Ovary (tissue), 7 donors: ENCODE measurements at regions not wholly inside any gene's neighbourhood (a gene's known extent, or its start where the extent isn't known, plus 50 kb on each side); places are given as distances from the start of the nearest gene placed in this dataset.
A peak's percentile ranks its signal among the peaks of the same experiment; 100 is the strongest.

Source experiments
- DNase-seq, 5 donors: peaks; one replicate each; pipeline ENCODE4 v3.0.0-alpha.2; 2019 to 2020
- H3K27ac ChIP-seq, 2 donors: fragments of 200-600 bp; one replicate each; pipeline versions ENCODE4 v1.5.1 to v1.8.0; 2019 to 2022
- H3K27me3 ChIP-seq: fragments of 200-600 bp; one replicate; pipeline ENCODE4 v1.8.0; 2022
- H3K36me3 ChIP-seq: fragments of 200-600 bp; sonication (generic); one replicate; pipeline ENCODE4 v1.5.1; 2019
- H3K4me1 ChIP-seq: one replicate; pipeline ENCODE4 v1.8.1; 2013; ENCODE audit warnings: mild to moderate bottlenecking, moderate library complexity; ENCODE audit not compliant: insufficient read depth
- H3K4me3 ChIP-seq: fragments of 200-600 bp; sonication (generic); one replicate; pipeline ENCODE4 v1.5.1; 2017
- H3K9me3 ChIP-seq, 2 donors: fragments of 200-600 bp in 1 of 2; sonication (generic) in 1 of 2; one replicate each; pipeline versions ENCODE4 v1.5.1 to v1.8.1; 2013 to 2019; ENCODE audit warnings: mild to moderate bottlenecking in 1 of 2, moderate library complexity in 1 of 2
- EP300 ChIP-seq: sonication (generic); formaldehyde crosslinking; IDR thresholded peaks from one replicate; pipeline ENCODE4 v1.6.1; 2017; ENCODE audit warnings: antibody characterized with exemption
- POLR2A ChIP-seq: fragments of 450-650 bp; IDR thresholded peaks from one replicate; pipeline ENCODE4 v1.6.1; 2017; ENCODE audit warnings: antibody characterized with exemption, mild to moderate bottlenecking, moderate library complexity
- WGBS, 3 donors: extraction: QIAGEN DNeasy Blood & Tissue Kit in 1 of 3; methylation state at CpG; one replicate each; pipeline versions ENCODE4 v1.1.5 to v1.1.7; 2013 to 2017; 5-methylcytosine and 5-hydroxymethylcytosine counted together
- intact Hi-C, 4 donors: fragments of 100-400 bp; cut with DNase I; formaldehyde crosslinking; loops; one replicate each; pipeline versions ENCODE4 v1.11.0 to v1.15.1; 2022 to 2023
- TF ChIP-seq, protein P1 (sequence below), 3 donors: fragments of 450-650 bp in 2 of 3; fragments of 200-600 bp in 1 of 3; IDR thresholded peaks; one replicate each; pipeline versions ENCODE4 v1.5.1 to v1.8.0; 2016 to 2022; ENCODE audit warnings: antibody characterized with exemption in 3 of 3, mild to moderate bottlenecking in 1 of 3
- donor health status: DM: no; HTN: no; CAD: no; lungs with moderate emphysema.
- donor health status: DM: no; HTN: no; CAD: no.
- donor health status: Bipolar disorder and iron deficiency.
- donor health status: DM: no; HTN: no; CAD: no.
- donor health status: DM: yes; HTN: yes; CAD: no.

DNA sequence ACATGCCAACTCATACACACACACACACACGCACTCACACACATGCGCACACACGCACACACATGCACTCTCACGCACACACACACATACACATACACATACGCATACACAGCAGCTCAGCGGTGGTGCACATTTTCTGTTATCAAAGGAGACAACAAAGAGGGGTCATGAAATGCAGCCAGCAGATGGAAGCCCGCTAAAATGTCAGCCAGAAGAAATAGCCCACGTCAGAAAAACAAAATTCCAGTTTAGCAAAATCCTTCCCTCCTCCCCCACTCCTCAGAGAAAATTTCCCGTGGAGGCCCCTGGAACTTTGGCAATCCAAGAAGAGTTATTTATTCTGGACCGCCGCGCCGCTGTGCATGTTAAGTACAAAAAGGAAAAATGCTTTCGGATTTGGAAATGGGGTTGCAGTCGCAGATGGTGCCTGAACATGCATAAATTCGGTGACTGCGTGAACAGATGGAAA, 114.6 kb upstream of the VSTM2B start:
- no peak overlapping the region for H3K4me3 ChIP-seq
- peak; percentile 38 to 61 (median 54) for DNase-seq
- WGBS, 3 donors = 6 to 12% (median 9%) methylated on average over 17 of the region's 17 CpGs
- no peak for TF ChIP-seq POLR2A
- TF ChIP-seq, protein P1, sequence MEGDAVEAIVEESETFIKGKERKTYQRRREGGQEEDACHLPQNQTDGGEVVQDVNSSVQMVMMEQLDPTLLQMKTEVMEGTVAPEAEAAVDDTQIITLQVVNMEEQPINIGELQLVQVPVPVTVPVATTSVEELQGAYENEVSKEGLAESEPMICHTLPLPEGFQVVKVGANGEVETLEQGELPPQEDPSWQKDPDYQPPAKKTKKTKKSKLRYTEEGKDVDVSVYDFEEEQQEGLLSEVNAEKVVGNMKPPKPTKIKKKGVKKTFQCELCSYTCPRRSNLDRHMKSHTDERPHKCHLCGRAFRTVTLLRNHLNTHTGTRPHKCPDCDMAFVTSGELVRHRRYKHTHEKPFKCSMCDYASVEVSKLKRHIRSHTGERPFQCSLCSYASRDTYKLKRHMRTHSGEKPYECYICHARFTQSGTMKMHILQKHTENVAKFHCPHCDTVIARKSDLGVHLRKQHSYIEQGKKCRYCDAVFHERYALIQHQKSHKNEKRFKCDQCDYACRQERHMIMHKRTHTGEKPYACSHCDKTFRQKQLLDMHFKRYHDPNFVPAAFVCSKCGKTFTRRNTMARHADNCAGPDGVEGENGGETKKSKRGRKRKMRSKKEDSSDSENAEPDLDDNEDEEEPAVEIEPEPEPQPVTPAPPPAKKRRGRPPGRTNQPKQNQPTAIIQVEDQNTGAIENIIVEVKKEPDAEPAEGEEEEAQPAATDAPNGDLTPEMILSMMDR (IDR thresholded peaks at IDR 0.05) = no peak
- TF ChIP-seq EP300 = no peak
- no peaks in the 10 kb centered on the region for H3K27me3 ChIP-seq
- peak overlapping the region in 1 of 2 donors; percentile 56 for H3K27ac ChIP-seq
- H3K9me3 ChIP-seq = no peaks in the 10 kb centered on the region
- intact Hi-C loops = no loop called here
- H3K4me1 ChIP-seq = no peaks in the 10 kb centered on the region
- H3K36me3 ChIP-seq = no peaks in the 10 kb centered on the region

DNA sequence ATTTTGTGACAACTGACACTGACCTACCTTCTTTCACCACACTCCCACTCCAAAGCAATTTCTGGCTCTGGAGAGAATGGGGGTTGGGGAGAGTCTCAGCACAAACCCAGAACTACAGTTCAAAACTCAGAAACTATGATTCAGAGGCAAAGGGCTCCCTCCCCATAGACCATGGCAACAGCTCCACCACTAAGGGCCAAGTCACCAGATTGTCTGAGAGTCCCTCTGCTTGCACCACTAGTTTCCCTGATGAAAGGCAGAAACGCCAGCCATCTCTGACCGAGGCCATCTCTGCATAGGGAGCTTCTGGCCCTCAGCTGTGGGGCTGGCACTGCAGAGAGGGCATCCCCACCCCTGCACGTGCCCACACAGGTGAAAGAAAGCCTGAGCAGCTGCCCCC, 112.4 kb upstream of the VSTM2B start:
- Histone ChIP-seq H3K4me3 (no peak overlapping the region), H3K4me1 (no peaks in the 10 kb centered on the region)
- 74 to 88% (median 81%) methylated on average over 3 of the region's 3 CpGs for WGBS, 3 donors

GRCh38 chr19:29415507-29415906, 110.3 kb upstream of the VSTM2B start:
- H3K27me3 ChIP-seq = no peaks in the 10 kb centered on the region
- no peaks in the 10 kb centered on the region for H3K36me3 ChIP-seq
- TF ChIP-seq POLR2A (no peak), EP300 (no peak)
- TF ChIP-seq, protein P1 (IDR thresholded peaks at IDR 0.05) = no peak
- no peak overlapping the region for H3K4me3 ChIP-seq
- no peaks in the 10 kb centered on the region for H3K9me3 ChIP-seq
- H3K4me1 ChIP-seq = no peaks in the 10 kb centered on the region
- intact Hi-C loops = no loop called here
- H3K27ac ChIP-seq = no peak overlapping the region
- WGBS, 3 donors = 30 to 39% (median 37%) methylated on average over 5 of the region's 5 CpGs
- no peak for DNase-seq

More for the DNA sequence above, 112.4 kb upstream of the VSTM2B start:
- TF ChIP-seq EP300 = no peak
- TF ChIP-seq POLR2A = no peak
- TF ChIP-seq, protein P1 (IDR thresholded peaks at IDR 0.05) = no peak
- intact Hi-C loops = no loop called here
- DNase-seq = no peak
- H3K27me3 ChIP-seq = no peaks in the 10 kb centered on the region
- no peaks in the 10 kb centered on the region for H3K36me3 ChIP-seq
- H3K9me3 ChIP-seq = no peaks in the 10 kb centered on the region
- no peak overlapping the region for H3K27ac ChIP-seq

- TF ChIP-seq, protein P1 (IDR thresholded peaks at IDR 0.05) = no peak
- TF ChIP-seq POLR2A (no peak), EP300 (no peak)
- Histone ChIP-seq H3K4me3 (no peak overlapping the region), H3K27me3 (no peaks in the 10 kb centered on the region), H3K36me3 (no peaks in the 10 kb centered on the region), H3K27ac (no peak overlapping the region), H3K4me1 (no peaks in the 10 kb centered on the region), H3K9me3 (no peaks in the 10 kb centered on the region)
- WGBS, 3 donors = 64 to 87% (median 75%) methylated on average over 4 of the region's 4 CpGs
- DNase-seq = no peak
- intact Hi-C loops = no loop called here
Observed at GRCh38 chr19:29417048-29417447, 108.7 kb upstream of the VSTM2B start.
